ENCODE measurements at regions not wholly inside any gene's neighbourhood (a gene's known extent, or its start where the extent isn't known, plus 50 kb on each side); places are given as distances from the start of the nearest gene placed in this dataset.

DNA sequence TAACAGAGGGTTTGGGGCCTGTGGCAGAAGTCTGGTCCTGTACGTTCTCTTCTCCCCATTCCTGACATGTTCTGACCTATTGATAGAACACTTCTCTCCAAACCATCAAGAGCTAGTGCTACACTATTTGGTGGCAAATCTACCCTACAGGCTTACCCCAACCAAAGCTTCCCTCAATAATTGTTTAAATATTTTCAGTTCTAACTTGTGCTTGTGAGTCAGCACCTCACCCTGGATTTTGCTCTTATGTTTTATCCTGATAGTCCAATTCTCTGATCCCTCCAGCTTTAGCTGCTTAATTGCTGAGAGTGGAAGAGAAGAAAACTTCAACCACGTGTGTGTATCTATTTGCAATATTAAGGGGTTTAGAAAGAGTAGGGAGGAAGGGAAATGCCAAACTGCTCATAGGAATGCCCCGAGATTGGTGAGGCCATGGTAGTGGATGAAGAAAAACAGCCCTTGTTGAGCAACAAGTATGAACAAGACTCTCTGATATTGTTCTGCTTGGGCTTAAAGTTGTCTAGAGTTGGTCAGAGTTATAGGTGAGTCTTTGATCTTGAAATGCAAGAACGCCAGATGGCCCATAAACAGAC is 67.8 kb upstream of the PARD3B start:
- DNase-seq (ENCODE audit: low read depth in 2 of 2) = no peak

DNA sequence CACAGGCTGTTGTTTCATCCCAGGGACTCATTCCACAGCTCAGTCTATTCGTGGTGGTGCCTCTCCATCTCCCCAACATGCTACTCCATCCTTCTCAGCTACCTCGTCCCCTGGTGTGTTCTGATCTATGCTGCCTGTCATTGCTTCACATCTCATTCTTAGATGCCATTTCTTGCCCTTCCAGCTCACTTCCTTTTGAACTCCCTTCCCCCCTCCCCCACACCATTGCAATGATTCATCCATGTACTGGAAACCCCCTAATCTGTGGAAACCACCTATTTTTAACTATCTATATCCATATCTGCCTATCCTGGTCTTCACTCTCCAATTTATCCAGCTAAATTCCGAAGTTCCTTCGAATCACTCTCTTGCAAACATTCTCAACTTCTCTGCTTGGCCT is 65.7 kb upstream of the PARD3B start:
- no peak for DNase-seq (ENCODE audit: low read depth in 2 of 2)

- DNase-seq (ENCODE audit: low read depth in 2 of 2) = no peak
Observed at GRCh38 chr2:204480676-204481075, 64.6 kb upstream of the PARD3B start.

DNA sequence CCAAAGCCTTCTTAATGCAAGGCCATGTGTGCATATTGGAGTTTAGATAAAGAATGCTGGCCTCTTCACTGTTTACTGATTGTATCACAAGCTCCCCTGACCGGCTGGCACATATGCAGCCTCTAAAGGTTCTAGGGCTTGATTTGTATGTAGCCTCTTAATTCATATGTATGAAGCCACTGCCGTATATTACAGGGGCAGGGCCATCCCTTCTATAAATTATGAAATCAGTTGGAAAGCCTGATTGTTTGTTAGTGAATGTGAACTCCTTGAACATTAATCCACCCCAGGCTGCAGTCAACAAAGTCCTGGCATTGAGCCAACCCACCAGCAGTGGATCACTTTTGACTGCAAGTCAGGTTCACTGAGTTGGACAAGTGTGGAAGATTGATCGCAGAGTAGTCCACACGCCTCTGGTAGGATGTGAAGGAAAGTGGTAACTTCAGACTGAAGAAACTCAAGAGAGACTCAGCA is 61.6 kb upstream of the PARD3B start:
- no peak for DNase-seq (ENCODE audit: low read depth in 2 of 2)

- DNase-seq (ENCODE audit: low read depth in 2 of 2) = no peak
Observed at GRCh38 chr2:204486321-204486720, 59.0 kb upstream of the PARD3B start.

- no peak for DNase-seq (ENCODE audit: low read depth in 2 of 2)
Observed at GRCh38 chr2:204486805-204487204, 58.5 kb upstream of the PARD3B start.

GRCh38 chr2:204487447-204488229 is 57.6 kb upstream of the PARD3B start:
- no peak for DNase-seq (ENCODE audit: low read depth in 2 of 2)

DNA sequence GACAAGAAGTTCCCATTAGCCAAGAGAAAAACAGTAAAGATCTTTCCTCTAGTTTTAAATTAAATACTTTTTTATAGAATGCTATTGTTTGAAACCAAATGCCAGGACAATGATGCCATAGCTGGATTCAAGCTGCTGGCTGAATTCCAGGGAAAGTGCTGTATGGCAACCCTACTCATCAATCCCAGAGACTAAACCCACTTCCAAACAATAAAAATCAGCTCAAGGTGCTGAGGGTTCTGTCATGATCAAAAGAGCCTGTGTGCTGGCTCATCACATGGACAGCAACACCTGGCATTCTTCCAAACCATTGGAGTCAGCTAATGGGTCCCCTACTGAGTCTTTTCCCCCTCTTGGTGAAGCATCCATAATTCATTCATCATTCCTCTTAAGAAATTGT is 53.7 kb upstream of the PARD3B start:
- no peak for DNase-seq (ENCODE audit: low read depth in 2 of 2)

GRCh38 chr2:204492417-204492816 is 52.9 kb upstream of the PARD3B start:
- no peak for DNase-seq (ENCODE audit: low read depth in 2 of 2)

- DNase-seq (ENCODE audit: low read depth in 2 of 2) = no peak
Observed at GRCh38 chr2:204494681-204495080, 50.6 kb upstream of the PARD3B start.

DNA sequence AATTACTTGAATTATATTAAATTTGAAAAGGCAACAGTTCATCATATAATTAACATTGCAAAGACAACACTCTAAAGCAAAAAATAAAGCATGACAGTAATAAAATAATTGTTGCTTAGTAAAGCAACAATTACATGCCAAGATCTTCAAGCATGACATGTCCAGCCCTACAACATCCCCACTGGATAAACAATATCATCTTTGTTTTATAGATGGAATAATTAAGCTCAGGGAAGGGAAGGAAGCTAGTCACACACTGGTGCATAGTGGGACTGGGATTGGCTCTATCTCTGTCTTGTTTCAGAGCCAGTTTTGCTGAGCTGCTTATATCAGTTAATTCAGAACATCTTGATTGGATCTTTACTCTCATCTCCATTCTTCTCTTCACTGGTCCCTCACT is 49.9 kb upstream of the PARD3B start:
- no peak for DNase-seq (ENCODE audit: low read depth in 2 of 2)
